Ovary (tissue), 7 donors: ENCODE measurements at regions not wholly inside any gene's neighbourhood (a gene's known extent, or its start where the extent isn't known, plus 50 kb on each side); places are given as distances from the start of the nearest gene placed in this dataset.

Experiments used
- DNase-seq, 5 donors: peaks; one replicate each; pipeline ENCODE4 v3.0.0-alpha.2; 2019 to 2020
- H3K27ac ChIP-seq, 2 donors: fragments of 200-600 bp; one replicate each; pipeline versions ENCODE4 v1.5.1 to v1.8.0; 2019 to 2022
- H3K27me3 ChIP-seq: fragments of 200-600 bp; one replicate; pipeline ENCODE4 v1.8.0; 2022
- H3K36me3 ChIP-seq: fragments of 200-600 bp; sonication (generic); one replicate; pipeline ENCODE4 v1.5.1; 2019
- H3K4me1 ChIP-seq: one replicate; pipeline ENCODE4 v1.8.1; 2013; ENCODE audit warnings: mild to moderate bottlenecking, moderate library complexity; ENCODE audit not compliant: insufficient read depth
- H3K4me3 ChIP-seq: fragments of 200-600 bp; sonication (generic); one replicate; pipeline ENCODE4 v1.5.1; 2017
- H3K9me3 ChIP-seq, 2 donors: fragments of 200-600 bp in 1 of 2; sonication (generic) in 1 of 2; one replicate each; pipeline versions ENCODE4 v1.5.1 to v1.8.1; 2013 to 2019; ENCODE audit warnings: mild to moderate bottlenecking in 1 of 2, moderate library complexity in 1 of 2
- CTCF ChIP-seq, 3 donors: fragments of 450-650 bp in 2 of 3; fragments of 200-600 bp in 1 of 3; IDR thresholded peaks; one replicate each; pipeline versions ENCODE4 v1.5.1 to v1.8.0; 2016 to 2022; ENCODE audit warnings: antibody characterized with exemption in 3 of 3, mild to moderate bottlenecking in 1 of 3
- EP300 ChIP-seq: sonication (generic); formaldehyde crosslinking; IDR thresholded peaks from one replicate; pipeline ENCODE4 v1.6.1; 2017; ENCODE audit warnings: antibody characterized with exemption
- POLR2A ChIP-seq: fragments of 450-650 bp; IDR thresholded peaks from one replicate; pipeline ENCODE4 v1.6.1; 2017; ENCODE audit warnings: antibody characterized with exemption, mild to moderate bottlenecking, moderate library complexity
- WGBS, 3 donors: extraction: QIAGEN DNeasy Blood & Tissue Kit in 1 of 3; methylation state at CpG; one replicate each; pipeline versions ENCODE4 v1.1.5 to v1.1.7; 2013 to 2017; 5-methylcytosine and 5-hydroxymethylcytosine counted together
- intact Hi-C, 4 donors: fragments of 100-400 bp; cut with DNase I; formaldehyde crosslinking; loops; one replicate each; pipeline versions ENCODE4 v1.11.0 to v1.15.1; 2022 to 2023
- donor health status: DM: no; HTN: no; CAD: no; lungs with moderate emphysema.
- donor health status: DM: no; HTN: no; CAD: no.
- donor health status: Bipolar disorder and iron deficiency.
- donor health status: DM: no; HTN: no; CAD: no.
- donor health status: DM: yes; HTN: yes; CAD: no.

DNA sequence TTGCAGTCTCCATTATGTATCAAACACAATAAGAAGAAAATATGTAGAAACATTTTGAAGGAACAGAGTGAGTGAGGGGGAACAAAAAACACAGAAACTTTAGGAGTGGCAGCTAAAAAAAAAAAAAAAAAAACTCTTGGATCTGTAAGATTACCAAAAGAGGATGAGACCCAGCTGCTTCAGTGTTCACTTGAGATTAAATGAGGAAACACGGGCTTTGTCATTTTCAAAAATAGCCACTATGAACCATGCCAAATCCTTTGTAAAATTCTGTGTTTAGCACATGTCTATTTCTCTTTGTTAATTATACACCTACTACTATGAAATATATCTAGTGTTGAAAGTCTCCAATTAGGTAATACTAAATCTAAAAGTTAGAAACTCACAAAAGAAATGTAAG lies 485.9 kb downstream of the EFNA5 start:
- no peaks in the 10 kb centered on the region for H3K36me3 ChIP-seq
- no peak for TF ChIP-seq CTCF (IDR thresholded peaks at IDR 0.05)
- TF ChIP-seq EP300, result no peak
- TF ChIP-seq POLR2A, result no peak
- 7 to 10% (median 9%) methylated on average over 1 of the region's 1 CpG for WGBS, 3 donors
- H3K4me1 ChIP-seq, result no peaks in the 10 kb centered on the region
- intact Hi-C loops, result no loop called here
- no peak overlapping the region for H3K27ac ChIP-seq
- H3K27me3 ChIP-seq, result no peaks in the 10 kb centered on the region
- no peak for DNase-seq
- no peak overlapping the region for H3K4me3 ChIP-seq
- no peaks in the 10 kb centered on the region for H3K9me3 ChIP-seq

GRCh38 chr5:107184066-107184465 lies 486.7 kb downstream of the EFNA5 start:
- Histone ChIP-seq H3K27ac (no peak overlapping the region), H3K4me3 (no peak overlapping the region), H3K4me1 (no peaks in the 10 kb centered on the region), H3K36me3 (no peaks in the 10 kb centered on the region), H3K27me3 (no peaks in the 10 kb centered on the region), H3K9me3 (no peaks in the 10 kb centered on the region)
- 59 to 63% (median 59%) methylated on average over 2 of the region's 2 CpGs for WGBS, 3 donors
- intact Hi-C loops, result no loop called here
- no peak for DNase-seq
- TF ChIP-seq EP300 (no peak), CTCF (IDR thresholded peaks at IDR 0.05) (no peak), POLR2A (no peak)

GRCh38 chr5:107170620-107171019 lies 500.1 kb downstream of the EFNA5 start:
- Histone ChIP-seq H3K9me3 (no peaks in the 10 kb centered on the region), H3K4me3 (no peak overlapping the region), H3K36me3 (no peaks in the 10 kb centered on the region), H3K27ac (no peak overlapping the region), H3K4me1 (no peaks in the 10 kb centered on the region), H3K27me3 (no peaks in the 10 kb centered on the region)
- no peak for DNase-seq
- WGBS, 3 donors, result 90 to 98% (median 93%) methylated on average over 3 of the region's 3 CpGs
- intact Hi-C loops, result no loop called here
- TF ChIP-seq CTCF (IDR thresholded peaks at IDR 0.05) (no peak), EP300 (no peak), POLR2A (no peak)

GRCh38 chr5:107169867-107170266 lies 500.9 kb downstream of the EFNA5 start:
- Histone ChIP-seq H3K27me3 (no peaks in the 10 kb centered on the region), H3K4me1 (no peaks in the 10 kb centered on the region), H3K4me3 (no peak overlapping the region), H3K9me3 (no peaks in the 10 kb centered on the region), H3K36me3 (no peaks in the 10 kb centered on the region), H3K27ac (no peak overlapping the region)
- 86 to 88% (median 87%) methylated on average over 3 of the region's 3 CpGs for WGBS, 3 donors
- intact Hi-C loops, result no loop called here
- TF ChIP-seq EP300 (no peak), POLR2A (no peak), CTCF (IDR thresholded peaks at IDR 0.05) (no peak)
- no peak for DNase-seq
